ENCODE measurements at regions not wholly inside any gene's neighbourhood (a gene's known extent, or its start where the extent isn't known, plus 50 kb on each side); places are given as distances from the start of the nearest gene placed in this dataset.
A peak's percentile ranks its signal among the peaks of the same experiment; 100 is the strongest.

DNA sequence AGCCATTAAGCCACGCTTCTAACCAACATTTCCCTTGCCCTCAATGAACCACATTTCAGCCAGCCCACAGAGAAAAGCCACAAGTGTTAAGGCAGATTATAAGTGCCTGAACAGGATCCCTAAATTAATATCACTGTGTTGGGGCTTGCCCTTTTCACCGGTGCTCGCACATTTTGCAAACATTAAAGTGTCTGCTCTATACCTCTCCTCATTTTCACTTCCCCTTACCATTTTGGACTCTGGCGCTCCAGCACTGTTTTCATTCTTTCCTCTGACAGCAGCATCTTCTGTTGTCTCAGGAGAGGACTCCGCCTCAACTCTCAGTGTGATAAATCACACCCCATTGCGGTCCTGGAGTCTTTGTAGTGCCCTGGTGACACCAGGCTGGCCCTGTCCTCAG is 274.2 kb downstream of the BAMBI start:
- TF ChIP-seq, protein P1, sequence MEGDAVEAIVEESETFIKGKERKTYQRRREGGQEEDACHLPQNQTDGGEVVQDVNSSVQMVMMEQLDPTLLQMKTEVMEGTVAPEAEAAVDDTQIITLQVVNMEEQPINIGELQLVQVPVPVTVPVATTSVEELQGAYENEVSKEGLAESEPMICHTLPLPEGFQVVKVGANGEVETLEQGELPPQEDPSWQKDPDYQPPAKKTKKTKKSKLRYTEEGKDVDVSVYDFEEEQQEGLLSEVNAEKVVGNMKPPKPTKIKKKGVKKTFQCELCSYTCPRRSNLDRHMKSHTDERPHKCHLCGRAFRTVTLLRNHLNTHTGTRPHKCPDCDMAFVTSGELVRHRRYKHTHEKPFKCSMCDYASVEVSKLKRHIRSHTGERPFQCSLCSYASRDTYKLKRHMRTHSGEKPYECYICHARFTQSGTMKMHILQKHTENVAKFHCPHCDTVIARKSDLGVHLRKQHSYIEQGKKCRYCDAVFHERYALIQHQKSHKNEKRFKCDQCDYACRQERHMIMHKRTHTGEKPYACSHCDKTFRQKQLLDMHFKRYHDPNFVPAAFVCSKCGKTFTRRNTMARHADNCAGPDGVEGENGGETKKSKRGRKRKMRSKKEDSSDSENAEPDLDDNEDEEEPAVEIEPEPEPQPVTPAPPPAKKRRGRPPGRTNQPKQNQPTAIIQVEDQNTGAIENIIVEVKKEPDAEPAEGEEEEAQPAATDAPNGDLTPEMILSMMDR (IDR thresholded peaks at IDR 0.05; ENCODE audit: insufficient read depth, low read length) = no peak
- DNase-seq (ENCODE audit: low read depth) = no peak
- H3K4me3 ChIP-seq (ENCODE audit: low read depth, low read length) = no peak overlapping the region

DNA sequence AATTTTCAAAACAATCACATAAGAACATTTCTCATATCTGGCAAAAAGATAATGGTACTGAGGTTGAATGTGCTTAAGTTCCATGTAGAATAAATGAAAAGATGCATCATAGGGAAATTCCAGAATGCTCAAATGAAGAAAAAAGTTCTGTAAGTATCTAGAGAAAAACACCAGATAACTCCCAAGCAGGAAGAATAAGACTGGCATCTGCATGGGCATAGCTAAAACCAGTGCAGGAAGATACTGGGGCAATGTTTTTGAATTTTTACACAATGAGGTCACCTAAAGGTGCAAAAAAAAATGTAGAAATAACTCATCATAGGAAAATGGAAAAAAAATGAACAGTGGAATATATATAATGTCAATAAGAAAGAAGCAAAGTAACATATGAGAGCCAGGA is 275.2 kb downstream of the BAMBI start:
- TF ChIP-seq, protein P1 (IDR thresholded peaks at IDR 0.05; ENCODE audit: insufficient read depth, low read length) = no peak
- no peak for DNase-seq (ENCODE audit: low read depth)
- no peak overlapping the region for H3K4me3 ChIP-seq (ENCODE audit: low read depth, low read length)

DNA sequence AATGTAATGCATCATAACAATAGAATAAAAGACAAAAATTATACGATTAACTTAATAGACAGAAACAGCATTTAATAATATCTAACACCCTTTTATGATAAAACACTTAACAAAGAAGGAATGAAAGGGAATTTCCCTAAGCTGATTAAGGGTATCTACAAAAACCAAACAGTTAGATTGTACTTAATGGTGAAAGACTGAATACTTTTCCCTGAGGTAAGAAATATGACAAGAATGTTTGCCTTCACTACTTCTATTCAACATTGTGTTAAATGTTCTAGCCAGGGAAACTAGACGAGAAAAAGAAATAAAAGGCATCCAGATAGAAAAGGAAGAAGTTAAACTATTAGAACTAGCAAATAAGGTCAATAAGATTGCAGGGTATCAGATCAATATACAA is 276.9 kb downstream of the BAMBI start:
- TF ChIP-seq, protein P1 (IDR thresholded peaks at IDR 0.05; ENCODE audit: insufficient read depth, low read length) = no peak
- peak; percentile 35 for DNase-seq (ENCODE audit: low read depth)

DNA sequence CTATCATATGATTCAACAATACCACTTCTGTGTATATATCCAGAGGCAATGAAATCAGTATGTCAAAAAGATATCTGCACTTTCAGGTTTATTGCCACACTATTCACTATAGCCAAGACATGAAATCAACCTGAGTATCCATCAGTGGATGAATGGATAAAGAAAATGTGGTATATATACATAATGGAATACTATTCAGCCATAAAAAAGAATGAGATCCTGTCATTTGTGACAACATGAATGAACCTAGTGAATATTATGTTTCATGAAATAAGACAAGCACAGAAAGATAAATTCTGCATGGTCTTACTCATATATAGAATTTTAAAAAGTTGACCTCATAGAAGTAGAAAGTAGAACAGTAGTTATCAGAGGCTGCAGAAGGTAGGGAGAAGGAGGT is 281.1 kb downstream of the BAMBI start:
- DNase-seq (ENCODE audit: low read depth) = no peak
- TF ChIP-seq, protein P1 (IDR thresholded peaks at IDR 0.05; ENCODE audit: insufficient read depth, low read length) = no peak
- no peak overlapping the region for H3K4me3 ChIP-seq (ENCODE audit: low read depth, low read length)

More for the DNA sequence above, 276.9 kb downstream of the BAMBI start:
- no peak overlapping the region for H3K4me3 ChIP-seq (ENCODE audit: low read depth, low read length)

GRCh38 chr10:28959850-28960501 is 282.7 kb downstream of the BAMBI start:
- H3K4me3 ChIP-seq (ENCODE audit: low read depth, low read length) = no peak overlapping the region
- DNase-seq (ENCODE audit: low read depth) = no peak
- TF ChIP-seq, protein P1 (IDR thresholded peaks at IDR 0.05; ENCODE audit: insufficient read depth, low read length) = no peak

DNA sequence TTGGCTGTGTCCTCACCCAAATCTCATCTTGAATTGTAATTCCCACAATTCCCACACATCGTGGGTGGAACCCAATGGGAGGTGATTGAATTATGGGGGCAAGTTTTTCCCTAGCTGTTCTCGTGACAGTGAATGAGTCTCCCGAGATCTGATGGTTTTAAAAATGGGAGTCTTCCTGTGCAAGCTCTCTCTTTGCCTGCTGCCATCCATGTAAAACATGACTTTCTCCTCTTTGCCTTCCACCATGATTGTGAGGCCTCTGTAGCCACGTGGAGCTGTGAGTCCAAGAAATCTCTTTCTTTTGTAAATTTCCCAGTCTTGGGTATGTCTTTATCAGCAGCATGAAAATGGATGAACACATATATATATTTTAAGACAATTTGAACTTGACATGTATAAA is 285.4 kb downstream of the BAMBI start:
- no peak overlapping the region for H3K4me3 ChIP-seq (ENCODE audit: low read depth, low read length)
- DNase-seq (ENCODE audit: low read depth) = no peak
- TF ChIP-seq, protein P1 (IDR thresholded peaks at IDR 0.05; ENCODE audit: insufficient read depth, low read length) = no peak
